ENCODE measurements at regions not wholly inside any gene's neighbourhood (a gene's known extent, or its start where the extent isn't known, plus 50 kb on each side); places are given as distances from the start of the nearest gene placed in this dataset.

GRCh38 chr3:182242489-182242942, 530.8 kb downstream of the SOX2 start:
- H3K4me1 Mint-ChIP-seq (ENCODE audit: low read depth, unreplicated experiment) = no peaks in the 10 kb centered on the region
- H3K4me2 ChIP-seq (ENCODE audit: low read length) = peak overlapping the region; percentile 75
- H2AFZ ChIP-seq (ENCODE audit: low read depth, low read length) = peak overlapping the region; percentile 70
- no peaks in the 10 kb centered on the region for H4K20me1 ChIP-seq (ENCODE audit: insufficient read depth, low read length)
- H3K27ac ChIP-seq (ENCODE audit: low read depth, low read length) = peak overlapping the region; percentile 80
- no peaks in the 10 kb centered on the region for H3K36me3 ChIP-seq (ENCODE audit: insufficient read depth, low read length)
- no peak for DNase-seq (ENCODE audit: low read depth)
- peaks cover 28% of the 10 kb centered on the region for H3K4me1 ChIP-seq (ENCODE audit: insufficient read depth, low read length)
- H3K27ac Mint-ChIP-seq (ENCODE audit: unreplicated experiment) = no peak overlapping the region
- no peaks in the 10 kb centered on the region for H3K27me3 ChIP-seq (ENCODE audit: insufficient read depth, low read length)
- no peak overlapping the region for H3K4me3 ChIP-seq (ENCODE audit: insufficient read depth, low read depth, low read length)
- no peaks in the 10 kb centered on the region for H3K36me3 Mint-ChIP-seq (ENCODE audit: low read depth, unreplicated experiment)
- H3K9me3 ChIP-seq (ENCODE audit: insufficient read depth, low read depth, low read length) = no peaks in the 10 kb centered on the region
- no peaks in the 10 kb centered on the region for H3K27me3 Mint-ChIP-seq (ENCODE audit: low read depth, unreplicated experiment)
- no peak for TF ChIP-seq EZH2 (IDR thresholded peaks at IDR 0.05; ENCODE audit: insufficient read depth, low read length)
- no peak for TF ChIP-seq CTCF (IDR thresholded peaks at IDR 0.05; ENCODE audit: insufficient read depth, low read depth, low read length)
- no peaks in the 10 kb centered on the region for H3K9me3 Mint-ChIP-seq (ENCODE audit: unreplicated experiment)
- no peaks in the 10 kb centered on the region for H3K79me2 ChIP-seq (ENCODE audit: insufficient read depth, low read length)
- H3K9ac ChIP-seq (ENCODE audit: low read length) = peak overlapping the region; percentile 76
- H3K4me3 Mint-ChIP-seq (ENCODE audit: unreplicated experiment) = no peak overlapping the region
- FAIRE-seq = no peak

GRCh38 chr3:182243625-182244024, 531.9 kb downstream of the SOX2 start:
- no peak overlapping the region for H3K4me3 Mint-ChIP-seq (ENCODE audit: unreplicated experiment)
- H3K36me3 Mint-ChIP-seq (ENCODE audit: low read depth, unreplicated experiment) = no peaks in the 10 kb centered on the region
- Histone ChIP-seq H3K27me3 (ENCODE audit: insufficient read depth, low read length) (no peaks in the 10 kb centered on the region), H3K9me3 (ENCODE audit: insufficient read depth, low read depth, low read length) (no peaks in the 10 kb centered on the region), H3K4me1 (ENCODE audit: insufficient read depth, low read length) (peaks cover 22% of the 10 kb centered on the region), H3K4me3 (ENCODE audit: insufficient read depth, low read depth, low read length) (no peak overlapping the region), H2AFZ (ENCODE audit: low read depth, low read length) (no peak overlapping the region), H4K20me1 (ENCODE audit: insufficient read depth, low read length) (no peaks in the 10 kb centered on the region), H3K4me2 (ENCODE audit: low read length) (no peak overlapping the region), H3K27ac (ENCODE audit: low read depth, low read length) (no peak overlapping the region), H3K36me3 (ENCODE audit: insufficient read depth, low read length) (no peaks in the 10 kb centered on the region), H3K9ac (ENCODE audit: low read length) (no peak overlapping the region), H3K79me2 (ENCODE audit: insufficient read depth, low read length) (no peaks in the 10 kb centered on the region)
- DNase-seq (ENCODE audit: low read depth) (no peak), FAIRE-seq (no peak)
- H3K27ac Mint-ChIP-seq (ENCODE audit: unreplicated experiment) = no peak overlapping the region
- no peaks in the 10 kb centered on the region for H3K4me1 Mint-ChIP-seq (ENCODE audit: low read depth, unreplicated experiment)
- TF ChIP-seq CTCF (IDR thresholded peaks at IDR 0.05; ENCODE audit: insufficient read depth, low read depth, low read length) (no peak), EZH2 (IDR thresholded peaks at IDR 0.05; ENCODE audit: insufficient read depth, low read length) (no peak)
- H3K9me3 Mint-ChIP-seq (ENCODE audit: unreplicated experiment) = no peaks in the 10 kb centered on the region
- no peaks in the 10 kb centered on the region for H3K27me3 Mint-ChIP-seq (ENCODE audit: low read depth, unreplicated experiment)

- Mint-ChIP-seq H3K27ac (ENCODE audit: unreplicated experiment) (no peak overlapping the region), H3K4me1 (ENCODE audit: low read depth, unreplicated experiment) (no peaks in the 10 kb centered on the region), H3K4me3 (ENCODE audit: unreplicated experiment) (no peak overlapping the region), H3K9me3 (ENCODE audit: unreplicated experiment) (no peaks in the 10 kb centered on the region), H3K27me3 (ENCODE audit: low read depth, unreplicated experiment) (no peaks in the 10 kb centered on the region), H3K36me3 (ENCODE audit: low read depth, unreplicated experiment) (no peaks in the 10 kb centered on the region)
- no peaks in the 10 kb centered on the region for H3K79me2 ChIP-seq (ENCODE audit: insufficient read depth, low read length)
- H3K27ac ChIP-seq (ENCODE audit: low read depth, low read length) = no peak overlapping the region
- H2AFZ ChIP-seq (ENCODE audit: low read depth, low read length) = no peak overlapping the region
- H3K4me3 ChIP-seq (ENCODE audit: insufficient read depth, low read depth, low read length) = no peak overlapping the region
- H3K36me3 ChIP-seq (ENCODE audit: insufficient read depth, low read length) = no peaks in the 10 kb centered on the region
- no peak overlapping the region for H3K9ac ChIP-seq (ENCODE audit: low read length)
- FAIRE-seq (no peak), DNase-seq (ENCODE audit: low read depth) (no peak)
- TF ChIP-seq EZH2 (IDR thresholded peaks at IDR 0.05; ENCODE audit: insufficient read depth, low read length) (no peak), CTCF (IDR thresholded peaks at IDR 0.05; ENCODE audit: insufficient read depth, low read depth, low read length) (no peak)
- H3K9me3 ChIP-seq (ENCODE audit: insufficient read depth, low read depth, low read length) = no peaks in the 10 kb centered on the region
- peaks cover 18% of the 10 kb centered on the region for H3K4me1 ChIP-seq (ENCODE audit: insufficient read depth, low read length)
- H3K27me3 ChIP-seq (ENCODE audit: insufficient read depth, low read length) = no peaks in the 10 kb centered on the region
- no peak overlapping the region for H3K4me2 ChIP-seq (ENCODE audit: low read length)
- H4K20me1 ChIP-seq (ENCODE audit: insufficient read depth, low read length) = no peaks in the 10 kb centered on the region
Measured at GRCh38 chr3:182244222-182244971, 532.7 kb downstream of the SOX2 start.

Data from astrocyte (in vitro differentiated cells and primary cell).